HG03565 (cell line): ENCODE measurements at regions not wholly inside any gene's neighbourhood (a gene's known extent, or its start where the extent isn't known, plus 50 kb on each side); places are given as distances from the start of the nearest gene placed in this dataset.

Experiments used
- ATAC-seq: cut with Tn5 transposase; IDR thresholded peaks from one replicate; pipeline ENCODE4 v1.9.1; 2021; ENCODE audit warnings: mild to moderate bottlenecking, moderate library complexity; ENCODE audit not compliant: unreplicated experiment

- no peak for ATAC-seq
Measured at GRCh38 chr1:106879538-106879937, 176.9 kb upstream of the PRMT6 start.

GRCh38 chr1:106880226-106880625, 176.2 kb upstream of the PRMT6 start:
- no peak for ATAC-seq

- ATAC-seq, result no peak
Measured at GRCh38 chr1:106883208-106883607, 173.3 kb upstream of the PRMT6 start.

- no peak for ATAC-seq
Measured at GRCh38 chr1:106889059-106889458, 167.4 kb upstream of the PRMT6 start.

GRCh38 chr1:106889583-106889982, 166.9 kb upstream of the PRMT6 start:
- no peak for ATAC-seq

GRCh38 chr1:106897976-106898375, 158.5 kb upstream of the PRMT6 start:
- no peak for ATAC-seq

GRCh38 chr1:106899644-106900043, 156.8 kb upstream of the PRMT6 start:
- ATAC-seq, result no peak

GRCh38 chr1:106907795-106908194, 148.7 kb upstream of the PRMT6 start:
- peak; percentile 100 for ATAC-seq

GRCh38 chr1:106908689-106909088, 147.8 kb upstream of the PRMT6 start:
- ATAC-seq, result no peak

- no peak for ATAC-seq
Measured at GRCh38 chr1:106910798-106911197, 145.7 kb upstream of the PRMT6 start.

- ATAC-seq, result no peak
Measured at GRCh38 chr1:106912131-106912530, 144.3 kb upstream of the PRMT6 start.

- no peak for ATAC-seq
Measured at GRCh38 chr1:106921186-106921585, 135.3 kb upstream of the PRMT6 start.

- ATAC-seq, result no peak
Measured at GRCh38 chr1:106924360-106924759, 132.1 kb upstream of the PRMT6 start.

GRCh38 chr1:106925750-106926149, 130.7 kb upstream of the PRMT6 start:
- ATAC-seq, result no peak

GRCh38 chr1:106926803-106927582, 129.5 kb upstream of the PRMT6 start:
- ATAC-seq, result no peak

- no peak for ATAC-seq
Measured at GRCh38 chr1:106937104-106937503, 119.4 kb upstream of the PRMT6 start.

GRCh38 chr1:106944721-106945120, 111.8 kb upstream of the PRMT6 start:
- ATAC-seq, result no peak

GRCh38 chr1:106952776-106953175, 103.7 kb upstream of the PRMT6 start:
- ATAC-seq, result no peak

- no peak for ATAC-seq
Measured at GRCh38 chr1:106954661-106955229, 101.7 kb upstream of the PRMT6 start.

GRCh38 chr1:106956721-106957120, 99.8 kb upstream of the PRMT6 start:
- no peak for ATAC-seq

- ATAC-seq, result no peak
Measured at GRCh38 chr1:106957795-106958194, 98.7 kb upstream of the PRMT6 start.

GRCh38 chr1:106960412-106960811, 96.1 kb upstream of the PRMT6 start:
- ATAC-seq, result peak; percentile 81

GRCh38 chr1:106961646-106962045, 94.8 kb upstream of the PRMT6 start:
- ATAC-seq, result no peak
